ENCODE measurements at regions not wholly inside any gene's neighbourhood (a gene's known extent, or its start where the extent isn't known, plus 50 kb on each side); places are given as distances from the start of the nearest gene placed in this dataset.

DNA sequence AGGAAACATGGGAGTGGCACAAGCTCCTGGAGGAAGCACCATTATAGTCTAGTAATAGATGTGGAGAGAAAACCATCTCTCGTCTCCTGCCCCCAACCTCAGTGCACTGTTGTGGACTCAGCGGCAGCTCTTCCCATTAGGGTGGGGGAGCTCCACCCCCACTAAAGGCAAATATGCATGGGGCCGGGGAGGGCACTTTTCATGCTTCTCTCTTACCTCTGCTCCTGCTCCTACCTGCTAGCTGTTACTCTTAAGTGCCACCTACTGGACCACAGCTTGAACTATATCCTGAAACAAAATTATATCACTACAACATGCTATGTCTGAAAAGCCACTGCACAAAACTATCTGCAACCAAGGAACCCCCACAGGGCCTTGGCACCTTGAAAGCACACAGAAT, 112.6 kb upstream of the DACH1 start:
- no peak for DNase-seq (ENCODE audit: low read depth in 2 of 2)

- no peak for DNase-seq (ENCODE audit: low read depth in 2 of 2)
Measured at GRCh38 chr13:71977028-71977427, 110.0 kb upstream of the DACH1 start.

GRCh38 chr13:71967990-71968389, 101.0 kb upstream of the DACH1 start:
- no peak for DNase-seq (ENCODE audit: low read depth in 2 of 2)

- DNase-seq (ENCODE audit: low read depth in 2 of 2) = no peak
Measured at GRCh38 chr13:71964491-71965100, 97.6 kb upstream of the DACH1 start.

DNA sequence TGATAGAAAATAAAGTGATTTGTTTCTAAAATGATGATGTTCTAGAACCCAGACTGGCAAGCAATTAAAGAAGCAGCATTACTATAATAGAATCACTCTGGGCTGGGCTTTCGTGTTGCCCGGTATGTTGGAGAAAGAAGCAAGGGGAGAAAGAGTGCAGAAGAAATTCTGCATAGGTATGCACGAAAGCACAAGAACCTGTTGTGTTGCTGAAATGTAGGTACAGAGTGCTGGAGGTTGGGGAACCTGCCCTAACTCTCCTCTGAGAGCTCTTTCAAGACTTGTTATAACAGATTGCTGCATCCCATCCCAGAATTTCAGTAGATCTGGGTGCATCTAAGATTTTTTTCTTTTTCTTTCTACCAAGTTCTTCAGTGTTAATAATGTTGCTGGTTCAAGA, 95.7 kb upstream of the DACH1 start:
- DNase-seq (ENCODE audit: low read depth in 2 of 2) = no peak

- no peak for DNase-seq (ENCODE audit: low read depth in 2 of 2)
Measured at GRCh38 chr13:71962126-71962525, 95.1 kb upstream of the DACH1 start.

GRCh38 chr13:71949441-71949840, 82.4 kb upstream of the DACH1 start:
- DNase-seq (ENCODE audit: low read depth in 2 of 2) = no peak

- DNase-seq (ENCODE audit: low read depth in 2 of 2) = no peak
Measured at GRCh38 chr13:71939186-71939585, 72.2 kb upstream of the DACH1 start.

DNA sequence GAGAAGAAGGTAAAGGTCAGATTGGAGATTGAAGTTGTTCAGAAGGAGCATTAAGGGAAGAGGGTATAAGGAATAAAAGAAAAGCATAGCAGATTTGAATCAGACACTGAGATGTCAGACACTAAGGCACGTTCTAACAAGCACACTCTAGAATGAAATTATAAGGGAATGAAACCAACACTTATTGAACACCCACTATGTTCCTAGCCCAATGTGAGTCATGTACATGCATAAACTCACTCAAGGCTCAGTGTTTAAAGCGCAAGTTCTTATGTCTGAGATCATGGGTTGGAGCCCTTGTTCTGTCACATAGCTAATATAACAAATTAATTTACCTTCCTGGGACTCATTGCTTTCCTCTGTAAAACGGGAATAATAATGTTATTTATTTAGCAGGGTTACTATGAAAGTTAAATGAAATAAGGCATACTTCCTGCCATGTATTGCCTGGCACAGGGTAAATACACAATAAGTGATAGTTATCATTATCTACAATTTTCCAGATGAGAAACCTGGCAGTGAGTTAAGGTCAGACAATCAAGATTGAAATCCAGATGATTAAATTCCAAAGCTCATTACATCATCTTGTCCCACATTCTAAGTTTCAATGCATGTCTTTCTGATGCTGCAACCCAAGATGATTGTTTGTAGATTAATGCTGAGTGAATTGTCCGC, 68.3 kb upstream of the DACH1 start:
- DNase-seq (ENCODE audit: low read depth in 2 of 2) = no peak

DNA sequence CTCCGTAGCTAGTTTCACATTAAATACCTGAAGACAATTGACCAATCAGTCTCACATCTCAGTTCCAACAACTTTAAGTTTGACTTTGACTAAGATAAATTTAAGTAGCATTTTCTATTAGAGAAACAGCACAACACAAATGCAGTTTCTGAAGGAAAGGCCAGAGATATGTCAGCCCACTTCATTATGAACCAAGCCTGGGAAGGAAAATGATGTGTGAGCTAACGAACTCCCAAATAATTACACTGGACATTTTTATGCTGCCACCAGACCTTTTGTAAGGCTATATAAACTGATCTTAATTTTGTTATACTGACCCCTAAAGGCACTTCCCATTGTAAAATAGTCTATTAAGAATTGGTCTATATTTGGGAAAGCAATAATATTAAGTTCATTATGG, 57.9 kb upstream of the DACH1 start:
- no peak for DNase-seq (ENCODE audit: low read depth in 2 of 2)

GRCh38 chr13:71922194-71922593, 55.2 kb upstream of the DACH1 start:
- no peak for DNase-seq (ENCODE audit: low read depth in 2 of 2)

Measured in activated CD4-positive, alpha-beta T cell treated with anti-CD3 and anti-CD28 coated beads for 24 hours (primary cell).